Stimulated activated CD4-positive, alpha-beta T cell treated with anti-CD3 and anti-CD28 coated beads, Interleukin-4, amount 100 ng/mL, for 1 hour (primary cell): ENCODE measurements at regions not wholly inside any gene's neighbourhood (a gene's known extent, or its start where the extent isn't known, plus 50 kb on each side); places are given as distances from the start of the nearest gene placed in this dataset.

Experiments used
- DNase-seq: peaks from one replicate; pipeline ENCODE4 v3.0.0-alpha.2; 2020

- no peak for DNase-seq
These were observed 854.7 kb downstream of the AACS start for GRCh38 chr12:125919856-125920470.

GRCh38 chr12:125922330-125922729, 857.1 kb downstream of the AACS start:
- no peak for DNase-seq

- DNase-seq = no peak
These were observed 871.3 kb downstream of the AACS start for GRCh38 chr12:125936502-125936901.

- DNase-seq = no peak
These were observed 879.2 kb downstream of the AACS start for GRCh38 chr12:125944446-125944845.

GRCh38 chr12:125949471-125949870, 884.2 kb downstream of the AACS start:
- DNase-seq = no peak

- DNase-seq = no peak
These were observed 889.1 kb downstream of the AACS start for GRCh38 chr12:125954362-125954761.

GRCh38 chr12:125956186-125956585, 891.0 kb downstream of the AACS start:
- DNase-seq = no peak

GRCh38 chr12:125966641-125967040, 901.4 kb downstream of the AACS start:
- DNase-seq = no peak

- no peak for DNase-seq
These were observed 903.2 kb downstream of the AACS start for GRCh38 chr12:125968413-125968812.

GRCh38 chr12:125971981-125972380, 906.7 kb downstream of the AACS start:
- no peak for DNase-seq

- no peak for DNase-seq
These were observed 913.1 kb downstream of the AACS start for GRCh38 chr12:125978286-125978685.

GRCh38 chr12:125981610-125982253, 916.5 kb downstream of the AACS start:
- no peak for DNase-seq

- no peak for DNase-seq
These were observed 918.0 kb downstream of the AACS start for GRCh38 chr12:125983094-125983783.

- no peak for DNase-seq
These were observed 918.7 kb downstream of the AACS start for GRCh38 chr12:125983784-125984500.

- no peak for DNase-seq
These were observed 923.3 kb downstream of the AACS start for GRCh38 chr12:125988545-125988944.

GRCh38 chr12:125989696-125990095, 924.5 kb downstream of the AACS start:
- DNase-seq = no peak

GRCh38 chr12:125996443-125996842, 931.2 kb downstream of the AACS start:
- no peak for DNase-seq

- DNase-seq = no peak
These were observed 934.4 kb downstream of the AACS start for GRCh38 chr12:125999628-126000027.

- no peak for DNase-seq
These were observed 954.1 kb downstream of the AACS start for GRCh38 chr12:126019385-126019784.

- no peak for DNase-seq
These were observed 956.4 kb downstream of the AACS start for GRCh38 chr12:126021675-126022074.

- no peak for DNase-seq
These were observed 962.6 kb downstream of the AACS start for GRCh38 chr12:126027825-126028224.

GRCh38 chr12:126030573-126030972, 965.3 kb downstream of the AACS start:
- DNase-seq = no peak

- DNase-seq = no peak
These were observed 968.5 kb downstream of the AACS start for GRCh38 chr12:126033751-126034150.

GRCh38 chr12:126036348-126036747, 971.1 kb downstream of the AACS start:
- DNase-seq = no peak
